ENCODE measurements at regions not wholly inside any gene's neighbourhood (a gene's known extent, or its start where the extent isn't known, plus 50 kb on each side); places are given as distances from the start of the nearest gene placed in this dataset.

DNA sequence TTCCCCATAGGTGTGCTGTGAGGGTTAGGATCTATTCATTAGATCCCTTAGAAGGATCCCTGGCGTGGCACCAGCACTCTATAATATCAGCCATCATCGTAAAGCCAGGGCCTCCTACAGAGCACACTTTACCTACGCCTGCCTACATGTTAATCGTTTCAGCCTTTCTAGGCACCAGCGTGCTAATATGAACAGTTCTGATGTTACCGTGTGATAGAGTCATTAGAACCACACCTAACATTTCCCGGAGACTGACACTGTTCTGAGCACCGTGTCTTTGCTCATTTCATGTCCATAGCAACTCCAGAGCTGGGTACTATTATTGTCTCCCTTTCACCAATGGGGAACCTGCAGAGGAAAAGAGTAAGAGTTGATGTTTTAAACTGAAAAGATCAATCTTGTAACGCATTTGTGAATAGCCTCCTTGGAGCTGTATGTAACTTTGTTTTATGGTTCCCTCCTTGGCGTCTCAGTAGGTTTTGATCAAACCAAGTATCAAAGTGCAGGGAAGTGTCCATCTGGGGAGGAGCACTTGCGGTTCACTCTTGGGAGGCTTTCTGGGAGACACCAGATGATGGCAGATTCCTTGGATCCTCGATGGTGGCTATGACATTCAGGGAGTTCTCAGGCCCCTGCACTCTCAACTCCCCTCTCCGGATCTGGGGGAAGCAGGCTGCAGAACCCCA lies 73.8 kb upstream of the KCNG1 start:
- peaks cover 86% of the 10 kb centered on the region for H3K27me3 ChIP-seq (ENCODE audit: insufficient read depth, low read depth, severe bottlenecking)
- DNase-seq: no peak

DNA sequence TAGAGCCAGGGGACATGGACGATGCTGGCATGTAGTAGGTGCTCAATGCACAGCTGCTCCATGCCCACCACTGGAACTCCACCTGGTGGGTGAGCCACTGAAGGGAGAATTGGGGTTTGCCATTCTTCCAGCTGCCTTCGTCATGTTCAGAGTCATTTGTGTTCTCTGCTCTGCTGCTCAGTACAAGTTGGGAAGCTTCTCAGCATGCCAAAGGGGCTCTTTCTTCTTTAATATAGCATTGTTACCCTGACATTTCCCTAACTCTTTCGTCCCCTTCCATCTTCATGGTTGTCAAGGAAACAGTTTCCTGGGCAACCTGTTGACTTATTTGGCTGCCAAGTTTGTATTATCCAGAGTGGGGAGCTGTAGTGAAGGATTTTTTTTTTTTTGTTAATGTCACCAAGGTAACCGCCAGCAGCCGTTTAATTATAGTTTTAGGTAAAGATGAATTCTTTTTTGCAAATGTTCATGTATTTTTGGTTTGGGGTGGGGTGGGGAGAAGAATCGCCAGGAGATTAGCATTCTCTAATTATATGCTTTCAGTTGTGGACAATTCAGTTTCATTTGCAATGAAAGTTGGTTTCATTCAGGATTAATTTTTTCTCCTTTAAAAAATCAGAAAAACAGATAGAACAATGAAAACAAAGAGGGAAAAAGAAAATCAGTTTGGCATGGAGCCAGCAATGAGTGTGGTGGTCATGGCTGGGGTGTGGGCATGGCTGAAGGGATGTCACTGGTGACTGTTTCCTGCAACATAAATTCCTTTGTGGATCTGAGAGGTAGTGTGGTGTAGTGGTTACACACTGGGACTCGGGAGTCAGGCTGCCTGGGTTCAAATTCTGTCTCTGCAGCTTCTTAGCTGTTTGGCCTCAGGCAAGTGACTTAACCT lies 73.0 kb upstream of the KCNG1 start:
- no peak overlapping the region for H3K4me3 ChIP-seq (ENCODE audit: low read depth, low read length)
- TF ChIP-seq, protein P1, sequence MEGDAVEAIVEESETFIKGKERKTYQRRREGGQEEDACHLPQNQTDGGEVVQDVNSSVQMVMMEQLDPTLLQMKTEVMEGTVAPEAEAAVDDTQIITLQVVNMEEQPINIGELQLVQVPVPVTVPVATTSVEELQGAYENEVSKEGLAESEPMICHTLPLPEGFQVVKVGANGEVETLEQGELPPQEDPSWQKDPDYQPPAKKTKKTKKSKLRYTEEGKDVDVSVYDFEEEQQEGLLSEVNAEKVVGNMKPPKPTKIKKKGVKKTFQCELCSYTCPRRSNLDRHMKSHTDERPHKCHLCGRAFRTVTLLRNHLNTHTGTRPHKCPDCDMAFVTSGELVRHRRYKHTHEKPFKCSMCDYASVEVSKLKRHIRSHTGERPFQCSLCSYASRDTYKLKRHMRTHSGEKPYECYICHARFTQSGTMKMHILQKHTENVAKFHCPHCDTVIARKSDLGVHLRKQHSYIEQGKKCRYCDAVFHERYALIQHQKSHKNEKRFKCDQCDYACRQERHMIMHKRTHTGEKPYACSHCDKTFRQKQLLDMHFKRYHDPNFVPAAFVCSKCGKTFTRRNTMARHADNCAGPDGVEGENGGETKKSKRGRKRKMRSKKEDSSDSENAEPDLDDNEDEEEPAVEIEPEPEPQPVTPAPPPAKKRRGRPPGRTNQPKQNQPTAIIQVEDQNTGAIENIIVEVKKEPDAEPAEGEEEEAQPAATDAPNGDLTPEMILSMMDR (IDR thresholded peaks at IDR 0.05; ENCODE audit: low read depth, low read length): no peak
- DNase-seq: no peak
- H3K36me3 ChIP-seq: no peaks in the 10 kb centered on the region
- no peak overlapping the region for H3K27ac ChIP-seq
- H3K27me3 ChIP-seq (ENCODE audit: insufficient read depth, low read depth, severe bottlenecking): peaks cover 87% of the 10 kb centered on the region
- H3K9me3 ChIP-seq (ENCODE audit: severe bottlenecking): no peaks in the 10 kb centered on the region

More for the DNA sequence above, 73.8 kb upstream of the KCNG1 start:
- Histone ChIP-seq H3K4me3 (ENCODE audit: low read depth, low read length) (no peak overlapping the region), H3K36me3 (no peaks in the 10 kb centered on the region), H3K27ac (no peak overlapping the region), H3K9me3 (ENCODE audit: severe bottlenecking) (no peaks in the 10 kb centered on the region)
- TF ChIP-seq, protein P1 (IDR thresholded peaks at IDR 0.05; ENCODE audit: low read depth, low read length): no peak

DNA sequence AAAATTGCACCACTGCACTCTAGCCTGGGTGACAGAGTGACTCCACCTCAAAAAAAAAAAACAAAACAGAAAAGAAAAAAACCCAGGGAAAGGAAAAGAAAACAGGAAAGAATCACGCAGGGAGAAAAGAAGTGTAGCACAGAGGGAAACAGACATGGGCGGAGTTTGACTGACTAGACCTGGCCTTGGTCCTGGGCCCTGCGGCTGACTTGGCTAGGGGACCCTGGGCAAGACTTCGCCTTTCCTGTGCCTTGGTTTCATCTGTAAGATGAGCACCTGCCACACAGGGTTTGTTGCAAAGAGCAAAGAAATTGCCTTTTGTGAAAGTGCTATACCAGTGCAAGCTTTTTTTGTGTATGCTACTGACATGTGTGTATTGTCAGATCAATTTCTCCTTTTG lies 71.3 kb upstream of the KCNG1 start:
- Histone ChIP-seq H3K27me3 (ENCODE audit: insufficient read depth, low read depth, severe bottlenecking) (peaks cover 84% of the 10 kb centered on the region), H3K4me3 (ENCODE audit: low read depth, low read length) (no peak overlapping the region), H3K36me3 (no peaks in the 10 kb centered on the region), H3K27ac (no peak overlapping the region), H3K9me3 (ENCODE audit: severe bottlenecking) (no peaks in the 10 kb centered on the region)
- TF ChIP-seq, protein P1 (IDR thresholded peaks at IDR 0.05; ENCODE audit: low read depth, low read length): no peak
- DNase-seq: no peak

DNA sequence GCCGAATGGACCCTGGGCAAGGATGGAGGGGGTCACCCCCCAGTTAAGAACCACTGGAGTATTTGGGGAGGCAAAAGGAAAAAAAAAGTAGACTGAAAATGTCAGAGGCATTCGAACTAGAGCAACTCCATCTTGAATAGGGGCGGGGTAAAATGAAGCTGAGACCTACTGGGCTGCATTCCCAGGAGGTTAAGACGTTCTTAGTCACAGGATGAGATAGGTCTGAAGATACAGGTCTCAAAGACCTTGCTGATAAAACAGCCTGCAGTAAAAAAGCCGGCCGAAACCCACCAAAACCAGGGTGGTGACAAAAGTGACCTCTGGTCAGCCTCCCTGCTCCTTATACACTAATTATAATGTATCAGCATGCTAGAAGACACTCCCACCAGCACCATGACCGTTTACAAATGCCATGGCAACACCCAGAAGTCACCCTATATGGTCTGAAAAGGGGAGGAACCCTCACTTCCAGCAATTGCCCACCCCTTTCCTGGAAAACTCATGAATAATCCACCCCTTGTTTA lies 70.4 kb upstream of the KCNG1 start:
- no peak overlapping the region for H3K4me3 ChIP-seq (ENCODE audit: low read depth, low read length)
- no peak for DNase-seq
- peaks cover 85% of the 10 kb centered on the region for H3K27me3 ChIP-seq (ENCODE audit: insufficient read depth, low read depth, severe bottlenecking)
- H3K36me3 ChIP-seq: no peaks in the 10 kb centered on the region
- H3K27ac ChIP-seq: no peak overlapping the region
- H3K9me3 ChIP-seq (ENCODE audit: severe bottlenecking): no peaks in the 10 kb centered on the region
- TF ChIP-seq, protein P1 (IDR thresholded peaks at IDR 0.05; ENCODE audit: low read depth, low read length): no peak

DNA sequence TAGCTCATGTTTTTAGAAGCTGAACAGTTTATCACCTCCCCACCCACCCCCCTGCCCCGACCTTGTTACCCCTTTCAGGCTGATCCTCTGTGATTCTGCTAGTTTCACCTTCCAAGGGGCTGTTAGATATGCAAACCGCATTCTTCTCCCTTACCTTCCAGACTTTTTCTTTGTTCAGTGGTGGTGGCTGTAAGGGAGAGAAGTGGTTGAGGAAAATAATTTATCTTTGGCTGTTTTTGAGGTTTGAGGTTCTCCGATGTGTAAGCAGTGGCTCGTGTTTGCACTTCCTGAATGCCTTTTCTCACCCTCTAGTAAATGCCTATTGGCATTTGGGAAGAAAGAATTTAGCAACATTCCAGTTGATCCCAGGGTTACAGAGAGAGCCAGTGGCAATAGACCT lies 69.4 kb upstream of the KCNG1 start:
- no peak overlapping the region for H3K27ac ChIP-seq
- H3K36me3 ChIP-seq: no peaks in the 10 kb centered on the region
- no peak for DNase-seq
- H3K27me3 ChIP-seq (ENCODE audit: insufficient read depth, low read depth, severe bottlenecking): peaks cover 85% of the 10 kb centered on the region
- H3K9me3 ChIP-seq (ENCODE audit: severe bottlenecking): no peaks in the 10 kb centered on the region
- TF ChIP-seq, protein P1 (IDR thresholded peaks at IDR 0.05; ENCODE audit: low read depth, low read length): no peak
- no peak overlapping the region for H3K4me3 ChIP-seq (ENCODE audit: low read depth, low read length)

Data from WERI-Rb-1 (cell line).